ENCODE measurements at regions not wholly inside any gene's neighbourhood (a gene's known extent, or its start where the extent isn't known, plus 50 kb on each side); places are given as distances from the start of the nearest gene placed in this dataset.
A peak's percentile ranks its signal among the peaks of the same experiment; 100 is the strongest.

DNA sequence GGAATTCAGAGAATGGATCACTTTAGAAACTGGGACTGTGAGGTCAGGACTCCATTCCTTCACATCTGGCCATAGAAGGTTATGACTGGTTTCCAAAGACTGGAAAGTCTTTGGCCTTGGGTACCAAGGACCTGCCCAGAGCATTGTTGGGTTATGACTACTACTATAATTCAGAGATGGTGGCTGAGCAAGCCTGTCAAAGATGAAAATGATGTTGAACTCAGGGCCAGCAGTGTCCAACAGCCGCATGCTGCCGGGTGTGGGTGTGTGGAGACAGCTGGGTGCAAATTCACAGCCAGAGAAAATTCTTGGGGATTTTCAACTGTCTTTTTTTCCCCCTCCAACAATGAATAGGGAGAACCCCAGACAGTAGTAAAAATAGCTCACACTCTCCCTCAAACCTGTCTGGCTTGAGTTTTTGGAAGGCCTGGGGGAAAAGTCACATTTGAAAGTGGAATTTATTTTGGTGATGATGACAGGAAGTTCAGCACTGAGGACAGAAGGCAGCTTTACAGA, 166.8 kb upstream of the NCAM1 start:
- Histone ChIP-seq H3K9me3 (ENCODE audit: control extremely low read depth in 1 of 5, control insufficient read depth in 4 of 5, insufficient read depth in 2 of 5, low read depth in 1 of 5, low read length in 4 of 5) (no peaks in the 10 kb centered on the region), H3K4me3 (ENCODE audit: control insufficient read depth in 1 of 7, extremely low read depth in 1 of 7, insufficient read depth in 4 of 7, low read depth in 2 of 7, low read length in 6 of 7) (no peak overlapping the region), H3K27ac (ENCODE audit: insufficient read depth in 1 of 2, low read depth in 1 of 2, low read length in 2 of 2, poor library complexity in 1 of 2, severe bottlenecking in 2 of 2) (no peak overlapping the region), H3K4me1 (ENCODE audit: control extremely low read depth in 1 of 4, control insufficient read depth in 4 of 4, insufficient read depth in 4 of 4, low read length in 3 of 4) (no peaks in the 10 kb centered on the region), H3K36me3 (ENCODE audit: control insufficient read depth in 4 of 4, insufficient read depth in 4 of 4, low read length in 3 of 4) (no peaks in the 10 kb centered on the region), H3K27me3 (replicated peaks in 2 of 5; ENCODE audit: control insufficient read depth in 4 of 5, insufficient read depth in 5 of 5, low read length in 4 of 5) (peaks cover 0 to 3% (median 0%) of the 10 kb centered on the region in 5 experiments)
- ChIA-PET POLR2A (no interaction called here), CTCF (interaction anchor here (1.0 to 1.9 kb wide), 4 partner anchors 11 to 496 kb away, joined by 3 to 9 read pairs (median 4); no protein-coding TSS in a partner anchor)
- WGBS (ENCODE audit: insufficient coverage), result 100% methylated on average over 2 of the region's 2 CpGs
- DNase-seq, result no peak

DNA sequence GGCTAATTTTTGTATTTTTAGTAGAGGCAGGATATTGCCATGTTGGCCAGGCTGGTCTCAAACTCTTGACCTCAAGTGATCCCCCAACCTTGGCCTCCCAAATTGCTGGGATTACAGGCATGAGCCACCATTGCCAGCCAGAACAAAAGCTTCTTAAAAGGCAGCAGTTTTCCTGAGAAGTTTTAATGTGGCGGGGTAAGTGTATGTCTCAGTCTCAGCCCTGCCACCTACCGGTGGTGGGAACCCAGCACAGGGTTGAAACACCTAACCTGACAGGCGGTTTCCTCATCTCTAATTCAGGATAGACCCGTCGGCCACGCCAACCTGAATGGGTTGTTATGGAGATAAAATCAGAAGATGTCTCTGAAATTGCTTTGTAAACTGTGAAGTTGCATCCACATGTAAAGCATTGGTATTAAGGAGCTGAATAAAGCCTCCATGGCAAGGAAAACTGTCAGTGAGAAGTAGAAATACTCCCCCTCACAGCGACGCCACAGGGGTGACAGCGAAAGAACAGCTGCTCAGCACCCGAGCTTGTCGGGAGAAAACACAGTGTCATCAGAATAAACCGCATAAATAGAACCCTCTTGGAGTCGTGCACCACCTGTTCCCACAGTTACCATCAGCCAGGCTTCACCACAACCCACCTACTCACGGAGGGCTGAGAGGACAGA, 165.9 kb upstream of the NCAM1 start:
- ChIA-PET POLR2A (no interaction called here), CTCF (interaction anchor here (1.0 to 1.9 kb wide), 7 partner anchors 10 to 495 kb away, joined by 3 to 9 read pairs (median 4); no protein-coding TSS in a partner anchor)
- H3K9me3 ChIP-seq (ENCODE audit: control extremely low read depth in 1 of 5, control insufficient read depth in 4 of 5, insufficient read depth in 2 of 5, low read depth in 1 of 5, low read length in 4 of 5), result no peaks in the 10 kb centered on the region
- H3K4me1 ChIP-seq (ENCODE audit: control extremely low read depth in 1 of 4, control insufficient read depth in 4 of 4, insufficient read depth in 4 of 4, low read length in 3 of 4), result no peaks in the 10 kb centered on the region
- no peaks in the 10 kb centered on the region for H3K36me3 ChIP-seq (ENCODE audit: control insufficient read depth in 4 of 4, insufficient read depth in 4 of 4, low read length in 3 of 4)
- no peak overlapping the region for H3K4me3 ChIP-seq (ENCODE audit: control insufficient read depth in 1 of 7, extremely low read depth in 1 of 7, insufficient read depth in 4 of 7, low read depth in 2 of 7, low read length in 6 of 7)
- DNase-seq, result peak in 2 of 3 donors; percentile 5 to 36
- H3K27ac ChIP-seq (ENCODE audit: insufficient read depth in 1 of 2, low read depth in 1 of 2, low read length in 2 of 2, poor library complexity in 1 of 2, severe bottlenecking in 2 of 2), result no peak overlapping the region
- 83% methylated on average over 11 of the region's 14 CpGs for WGBS (ENCODE audit: insufficient coverage)
- peaks cover 0 to 3% (median 0%) of the 10 kb centered on the region in 5 experiments for H3K27me3 ChIP-seq (replicated peaks in 2 of 5; ENCODE audit: control insufficient read depth in 4 of 5, insufficient read depth in 5 of 5, low read length in 4 of 5)

DNA sequence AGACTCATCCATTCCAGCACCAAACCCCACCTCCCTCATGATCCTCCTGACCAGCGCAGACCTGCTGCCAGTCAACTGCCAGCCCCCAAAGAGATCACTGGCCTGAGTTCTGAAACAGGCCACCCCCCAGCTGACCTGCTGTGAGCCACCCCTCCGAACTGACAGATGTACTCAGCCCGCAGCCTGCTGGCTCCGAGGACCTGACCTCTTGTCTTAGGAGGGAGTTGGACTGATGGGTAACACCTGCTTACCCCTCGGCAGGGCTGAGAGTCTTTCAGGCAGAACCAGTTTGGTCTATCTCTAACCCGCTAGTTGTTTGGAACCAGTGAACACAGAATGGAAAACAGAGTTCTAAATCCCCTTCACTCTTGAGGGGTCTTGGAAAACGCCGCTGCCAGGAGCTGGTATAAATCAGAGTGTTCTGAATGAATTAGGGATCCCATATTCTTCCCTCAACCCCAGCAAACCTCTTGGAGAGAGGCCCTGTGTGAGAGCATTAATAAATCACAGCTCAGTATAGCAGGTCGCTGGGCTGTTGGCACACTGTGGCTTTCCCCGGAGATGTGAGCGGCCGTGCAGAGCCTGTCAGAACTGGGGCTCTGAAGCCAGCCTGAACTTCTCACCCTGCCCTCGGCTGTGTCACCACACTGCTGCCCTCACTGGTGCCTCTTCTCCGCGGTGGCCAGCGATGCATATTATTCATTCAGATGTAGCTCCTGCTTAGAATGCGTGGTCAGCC, 165.1 kb upstream of the NCAM1 start:
- DNase-seq, result no peak
- H3K4me3 ChIP-seq (ENCODE audit: control insufficient read depth in 1 of 7, extremely low read depth in 1 of 7, insufficient read depth in 4 of 7, low read depth in 2 of 7, low read length in 6 of 7), result no peak overlapping the region
- no peaks in the 10 kb centered on the region for H3K4me1 ChIP-seq (ENCODE audit: control extremely low read depth in 1 of 4, control insufficient read depth in 4 of 4, insufficient read depth in 4 of 4, low read length in 3 of 4)

DNA sequence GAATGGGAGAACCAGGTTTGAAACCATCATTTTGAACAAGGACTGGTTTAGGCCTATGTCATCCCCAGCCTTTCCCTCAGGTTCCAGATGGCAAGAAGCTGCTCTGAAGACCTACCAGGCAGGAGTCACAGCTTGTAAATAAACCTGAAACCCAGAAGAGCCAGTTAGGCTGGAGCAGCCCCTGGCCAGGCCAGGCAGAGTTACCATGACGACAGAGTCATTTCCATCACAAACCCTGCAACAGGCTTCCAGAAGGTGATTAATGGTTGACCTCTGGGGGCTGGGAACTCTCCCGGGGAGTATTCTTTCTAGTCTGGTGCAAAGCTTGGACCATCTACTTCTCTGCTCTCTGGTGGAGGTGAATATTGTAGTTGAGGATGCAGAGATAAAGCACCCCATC, 164.1 kb upstream of the NCAM1 start:
- Histone ChIP-seq H3K4me3 (ENCODE audit: control insufficient read depth in 1 of 7, extremely low read depth in 1 of 7, insufficient read depth in 4 of 7, low read depth in 2 of 7, low read length in 6 of 7) (no peak overlapping the region), H3K36me3 (ENCODE audit: control insufficient read depth in 4 of 4, insufficient read depth in 4 of 4, low read length in 3 of 4) (no peaks in the 10 kb centered on the region), H3K27me3 (replicated peaks in 2 of 5; ENCODE audit: control insufficient read depth in 4 of 5, insufficient read depth in 5 of 5, low read length in 4 of 5) (peaks cover 0 to 3% (median 0%) of the 10 kb centered on the region in 5 experiments), H3K9me3 (ENCODE audit: control extremely low read depth in 1 of 5, control insufficient read depth in 4 of 5, insufficient read depth in 2 of 5, low read depth in 1 of 5, low read length in 4 of 5) (no peaks in the 10 kb centered on the region), H3K27ac (ENCODE audit: insufficient read depth in 1 of 2, low read depth in 1 of 2, low read length in 2 of 2, poor library complexity in 1 of 2, severe bottlenecking in 2 of 2) (no peak overlapping the region), H3K4me1 (ENCODE audit: control extremely low read depth in 1 of 4, control insufficient read depth in 4 of 4, insufficient read depth in 4 of 4, low read length in 3 of 4) (no peaks in the 10 kb centered on the region)
- ChIA-PET POLR2A (no interaction called here), CTCF (interaction anchor here (1.2 kb wide), 1 partner anchor 318 kb away, joined by 5 read pairs; no protein-coding TSS in a partner anchor)
- WGBS (ENCODE audit: insufficient coverage), result 100% methylated on average over 2 of the region's 2 CpGs
- DNase-seq, result peak in 1 of 3 donors; percentile 7

More for the DNA sequence above, 165.1 kb upstream of the NCAM1 start:
- Histone ChIP-seq H3K27ac (ENCODE audit: insufficient read depth in 1 of 2, low read depth in 1 of 2, low read length in 2 of 2, poor library complexity in 1 of 2, severe bottlenecking in 2 of 2) (no peak overlapping the region), H3K27me3 (replicated peaks in 2 of 5; ENCODE audit: control insufficient read depth in 4 of 5, insufficient read depth in 5 of 5, low read length in 4 of 5) (peaks cover 0 to 3% (median 0%) of the 10 kb centered on the region in 5 experiments), H3K36me3 (ENCODE audit: control insufficient read depth in 4 of 4, insufficient read depth in 4 of 4, low read length in 3 of 4) (no peaks in the 10 kb centered on the region), H3K9me3 (ENCODE audit: control extremely low read depth in 1 of 5, control insufficient read depth in 4 of 5, insufficient read depth in 2 of 5, low read depth in 1 of 5, low read length in 4 of 5) (no peaks in the 10 kb centered on the region)
- CTCF ChIA-PET, result interaction anchor here (1.1 to 1.9 kb wide), 6 partner anchors 9 to 208 kb away, joined by 3 to 9 read pairs (median 4); no protein-coding TSS in a partner anchor
- WGBS (ENCODE audit: insufficient coverage), result 91% methylated on average over 16 of the region's 17 CpGs
- POLR2A ChIA-PET, result no interaction called here

DNA sequence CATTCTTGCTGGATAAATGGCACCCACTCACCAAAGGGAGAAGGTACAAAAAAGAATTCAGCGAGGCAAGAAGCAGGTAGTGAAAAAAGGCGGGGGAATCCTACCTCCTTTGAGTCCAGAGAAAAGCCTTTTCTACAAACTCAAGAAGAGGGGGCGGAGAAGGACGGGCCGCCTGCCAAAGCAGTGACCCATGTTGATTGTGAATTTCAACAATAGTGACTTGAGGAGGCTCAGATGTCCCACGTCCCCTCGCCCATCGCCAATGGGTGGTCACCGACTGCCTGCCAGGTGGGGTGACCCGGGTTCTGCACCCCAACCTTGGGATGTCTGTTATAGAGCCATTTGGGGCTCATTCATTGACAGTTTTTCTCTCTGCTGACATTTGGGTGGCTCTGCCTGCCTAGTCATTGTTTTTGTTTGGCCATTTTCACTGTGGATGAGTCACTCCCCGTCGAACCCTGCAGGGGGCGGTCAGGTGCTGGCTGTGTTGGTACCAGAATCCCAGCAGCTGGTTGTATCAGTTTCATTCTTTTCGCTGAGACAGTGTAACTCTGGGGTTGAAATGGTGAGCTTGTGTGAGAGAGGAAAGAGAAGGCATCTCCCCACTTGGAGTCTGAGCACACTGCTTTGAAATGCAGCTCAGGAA, 163.4 kb upstream of the NCAM1 start:
- H3K4me1 ChIP-seq (ENCODE audit: control extremely low read depth in 1 of 4, control insufficient read depth in 4 of 4, insufficient read depth in 4 of 4, low read length in 3 of 4), result no peaks in the 10 kb centered on the region
- H3K9me3 ChIP-seq (ENCODE audit: control extremely low read depth in 1 of 5, control insufficient read depth in 4 of 5, insufficient read depth in 2 of 5, low read depth in 1 of 5, low read length in 4 of 5), result no peaks in the 10 kb centered on the region
- peak; percentile 12 to 61 (median 52) for DNase-seq
- peaks cover 0 to 3% (median 0%) of the 10 kb centered on the region in 5 experiments for H3K27me3 ChIP-seq (replicated peaks in 2 of 5; ENCODE audit: control insufficient read depth in 4 of 5, insufficient read depth in 5 of 5, low read length in 4 of 5)
- POLR2A ChIA-PET, result no interaction called here
- WGBS (ENCODE audit: insufficient coverage), result 70% methylated on average over 11 of the region's 14 CpGs
- H3K4me3 ChIP-seq (ENCODE audit: control insufficient read depth in 1 of 7, extremely low read depth in 1 of 7, insufficient read depth in 4 of 7, low read depth in 2 of 7, low read length in 6 of 7), result peak overlapping the region in 2 of 7 experiments; percentile 7 to 59
- no peaks in the 10 kb centered on the region for H3K36me3 ChIP-seq (ENCODE audit: control insufficient read depth in 4 of 4, insufficient read depth in 4 of 4, low read length in 3 of 4)
- CTCF ChIA-PET, result interaction anchor here (0.7 to 1.2 kb wide), 2 partner anchors 9 to 317 kb away, joined by 3 to 5 read pairs; no protein-coding TSS in a partner anchor
- no peak overlapping the region for H3K27ac ChIP-seq (ENCODE audit: insufficient read depth in 1 of 2, low read depth in 1 of 2, low read length in 2 of 2, poor library complexity in 1 of 2, severe bottlenecking in 2 of 2)

DNA sequence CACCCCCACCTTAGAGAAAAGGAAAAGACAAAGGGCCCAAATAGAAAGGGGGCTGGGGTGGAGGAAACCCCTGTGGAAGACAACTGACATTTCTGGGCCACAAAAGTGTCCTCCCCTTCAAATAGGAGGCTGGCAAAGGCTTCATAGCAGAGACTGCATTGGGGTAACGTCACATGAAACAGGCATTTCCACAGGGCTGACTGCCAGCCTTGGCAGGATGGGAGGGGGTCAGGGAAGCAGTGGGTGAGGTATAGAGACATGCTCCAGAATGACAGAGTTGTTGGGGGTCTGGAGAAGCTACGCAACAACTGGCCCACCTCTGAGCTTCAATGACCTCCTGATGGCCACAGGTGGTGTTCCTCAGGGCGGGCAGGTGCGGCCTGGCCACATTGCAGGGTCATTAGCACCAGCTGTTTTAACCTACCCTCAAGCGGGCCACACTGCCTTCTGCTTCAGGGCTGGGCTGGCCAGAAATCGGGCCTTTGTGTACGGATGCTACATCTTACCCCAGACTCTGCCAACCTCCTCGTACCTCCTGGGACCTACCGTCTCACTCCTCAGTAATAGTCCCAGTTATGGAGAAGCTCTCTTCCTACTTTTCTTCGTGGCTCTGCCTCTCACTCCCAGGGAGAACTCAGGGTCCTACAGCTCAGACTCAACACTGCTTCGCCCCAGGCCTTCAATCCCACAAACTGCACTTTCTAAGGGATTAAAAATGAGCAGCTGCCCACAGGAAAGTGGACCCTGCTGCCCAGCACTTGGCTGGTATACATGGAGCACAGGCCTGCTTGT, 160.0 kb upstream of the NCAM1 start:
- Histone ChIP-seq H3K27ac (ENCODE audit: insufficient read depth in 1 of 2, low read depth in 1 of 2, low read length in 2 of 2, poor library complexity in 1 of 2, severe bottlenecking in 2 of 2) (no peak overlapping the region), H3K9me3 (ENCODE audit: control extremely low read depth in 1 of 5, control insufficient read depth in 4 of 5, insufficient read depth in 2 of 5, low read depth in 1 of 5, low read length in 4 of 5) (peaks cover 0 to 2% (median 0%) of the 10 kb centered on the region in 5 experiments), H3K27me3 (replicated peaks in 2 of 5; ENCODE audit: control insufficient read depth in 4 of 5, insufficient read depth in 5 of 5, low read length in 4 of 5) (no peaks in the 10 kb centered on the region), H3K36me3 (ENCODE audit: control insufficient read depth in 4 of 4, insufficient read depth in 4 of 4, low read length in 3 of 4) (no peaks in the 10 kb centered on the region), H3K4me1 (ENCODE audit: control extremely low read depth in 1 of 4, control insufficient read depth in 4 of 4, insufficient read depth in 4 of 4, low read length in 3 of 4) (no peaks in the 10 kb centered on the region), H3K4me3 (ENCODE audit: control insufficient read depth in 1 of 7, extremely low read depth in 1 of 7, insufficient read depth in 4 of 7, low read depth in 2 of 7, low read length in 6 of 7) (no peak overlapping the region)
- POLR2A ChIA-PET, result no interaction called here
- no peak for DNase-seq
- 97% methylated on average over 10 of the region's 11 CpGs for WGBS (ENCODE audit: insufficient coverage)
- CTCF ChIA-PET, result interaction anchor here (1.1 kb wide), 1 partner anchor 107 kb away, joined by 3 read pairs; no protein-coding TSS in a partner anchor
